Glutamatergic neuron (in vitro differentiated cells): ENCODE measurements at regions not wholly inside any gene's neighbourhood (a gene's known extent, or its start where the extent isn't known, plus 50 kb on each side); places are given as distances from the start of the nearest gene placed in this dataset.

ENCODE experiments used
- DNase-seq: peaks from one replicate; pipeline ENCODE4 v3.0.0; 2022
- H3K27ac Mint-ChIP-seq: one replicate; pipeline ENCODE4 v1.8.0; 2020; ENCODE audit warnings: mild to moderate bottlenecking, mixed read lengths, inconsistent platforms; ENCODE audit not compliant: unreplicated experiment
- H3K27me3 Mint-ChIP-seq: one replicate; pipeline ENCODE4 v1.8.0; 2020; ENCODE audit warnings: mild to moderate bottlenecking, moderate library complexity, mixed read lengths, inconsistent platforms; ENCODE audit not compliant: unreplicated experiment
- H3K36me3 Mint-ChIP-seq: one replicate; pipeline ENCODE4 v1.8.0; 2020; ENCODE audit warnings: mild to moderate bottlenecking, mixed read lengths, inconsistent platforms; ENCODE audit not compliant: unreplicated experiment
- H3K4me1 Mint-ChIP-seq: one replicate; pipeline ENCODE4 v1.8.0; 2020; ENCODE audit warnings: mild to moderate bottlenecking, low read depth, mixed read lengths, inconsistent platforms; ENCODE audit not compliant: unreplicated experiment
- H3K4me3 Mint-ChIP-seq: one replicate; pipeline ENCODE4 v1.8.0; 2020; ENCODE audit warnings: mild to moderate bottlenecking, mixed read lengths, inconsistent platforms; ENCODE audit not compliant: unreplicated experiment
- H3K9me3 Mint-ChIP-seq: one replicate; pipeline ENCODE4 v1.8.0; 2020; ENCODE audit warnings: mild to moderate bottlenecking, moderate library complexity, mixed read lengths, inconsistent platforms; ENCODE audit not compliant: unreplicated experiment
- TF ChIP-seq, protein P1 (sequence below): fragments of 200-600 bp; sonication (generic); IDR thresholded peaks from one replicate; pipeline ENCODE4 v1.5.0; 2021; ENCODE audit not compliant: partially characterized antibody, unreplicated experiment

DNA sequence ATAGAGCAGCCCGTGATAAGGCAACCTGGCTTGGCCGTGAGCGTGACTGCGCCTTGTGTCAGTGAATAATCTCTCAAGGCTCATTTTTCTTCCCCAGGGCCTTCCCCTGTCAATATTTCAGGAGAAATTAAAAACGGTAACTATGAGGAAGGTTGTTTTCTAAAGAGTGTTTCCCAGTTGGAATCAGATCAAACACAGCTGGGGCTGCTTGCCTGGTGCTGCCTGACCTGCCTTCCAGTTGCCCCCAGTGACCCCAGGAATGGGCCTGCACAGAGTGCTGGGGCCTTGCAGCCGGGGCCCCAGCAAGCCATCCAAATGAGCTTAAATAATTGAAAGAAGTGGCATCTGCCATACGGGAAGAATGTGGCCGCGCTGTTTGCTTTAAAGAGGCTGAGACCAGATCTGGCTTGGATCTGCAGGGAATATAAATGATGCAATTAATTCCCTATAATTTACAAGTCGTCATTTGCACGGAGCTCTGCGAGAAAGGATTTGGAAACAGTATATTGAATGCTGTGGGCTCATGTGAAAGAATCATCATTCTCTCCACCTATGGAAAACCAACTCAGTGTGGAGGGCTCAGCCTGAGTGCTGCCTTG, 203.9 kb downstream of the C1orf94 start:
- no peaks in the 10 kb centered on the region for H3K27me3 Mint-ChIP-seq
- H3K27ac Mint-ChIP-seq = no peak overlapping the region
- peaks cover 5% of the 10 kb centered on the region for H3K4me1 Mint-ChIP-seq
- TF ChIP-seq, protein P1, sequence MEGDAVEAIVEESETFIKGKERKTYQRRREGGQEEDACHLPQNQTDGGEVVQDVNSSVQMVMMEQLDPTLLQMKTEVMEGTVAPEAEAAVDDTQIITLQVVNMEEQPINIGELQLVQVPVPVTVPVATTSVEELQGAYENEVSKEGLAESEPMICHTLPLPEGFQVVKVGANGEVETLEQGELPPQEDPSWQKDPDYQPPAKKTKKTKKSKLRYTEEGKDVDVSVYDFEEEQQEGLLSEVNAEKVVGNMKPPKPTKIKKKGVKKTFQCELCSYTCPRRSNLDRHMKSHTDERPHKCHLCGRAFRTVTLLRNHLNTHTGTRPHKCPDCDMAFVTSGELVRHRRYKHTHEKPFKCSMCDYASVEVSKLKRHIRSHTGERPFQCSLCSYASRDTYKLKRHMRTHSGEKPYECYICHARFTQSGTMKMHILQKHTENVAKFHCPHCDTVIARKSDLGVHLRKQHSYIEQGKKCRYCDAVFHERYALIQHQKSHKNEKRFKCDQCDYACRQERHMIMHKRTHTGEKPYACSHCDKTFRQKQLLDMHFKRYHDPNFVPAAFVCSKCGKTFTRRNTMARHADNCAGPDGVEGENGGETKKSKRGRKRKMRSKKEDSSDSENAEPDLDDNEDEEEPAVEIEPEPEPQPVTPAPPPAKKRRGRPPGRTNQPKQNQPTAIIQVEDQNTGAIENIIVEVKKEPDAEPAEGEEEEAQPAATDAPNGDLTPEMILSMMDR = no peak
- H3K36me3 Mint-ChIP-seq = no peaks in the 10 kb centered on the region
- DNase-seq = no peak
- H3K9me3 Mint-ChIP-seq = no peaks in the 10 kb centered on the region
- no peak overlapping the region for H3K4me3 Mint-ChIP-seq

DNA sequence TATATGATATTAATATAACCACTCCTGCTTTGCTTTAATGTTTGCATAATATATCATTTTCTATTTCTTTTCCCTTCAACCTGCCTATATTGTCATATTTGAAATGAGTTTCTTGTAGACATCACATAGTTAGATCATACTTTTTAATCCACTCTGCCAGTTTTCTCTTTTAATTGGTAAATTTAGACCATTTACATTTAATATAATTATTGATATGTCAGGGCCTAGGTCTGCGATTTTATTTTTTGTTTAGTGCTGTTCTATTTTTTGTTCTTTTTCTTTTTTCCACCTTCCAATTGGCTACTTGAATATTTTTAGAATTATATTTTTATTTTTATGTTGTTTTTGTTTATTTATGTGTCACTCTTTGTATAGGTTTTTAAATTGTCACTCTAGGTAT, 213.3 kb downstream of the C1orf94 start:
- Mint-ChIP-seq H3K27me3 (no peaks in the 10 kb centered on the region), H3K27ac (no peak overlapping the region), H3K36me3 (peaks cover 4% of the 10 kb centered on the region), H3K4me3 (no peak overlapping the region), H3K9me3 (no peaks in the 10 kb centered on the region), H3K4me1 (no peaks in the 10 kb centered on the region)
- TF ChIP-seq, protein P1 = no peak
- DNase-seq = no peak

GRCh38 chr1:34396042-34396441, 219.3 kb downstream of the C1orf94 start:
- H3K4me3 Mint-ChIP-seq = no peak overlapping the region
- DNase-seq = no peak
- H3K27ac Mint-ChIP-seq = peak overlapping the region; percentile 31

DNA sequence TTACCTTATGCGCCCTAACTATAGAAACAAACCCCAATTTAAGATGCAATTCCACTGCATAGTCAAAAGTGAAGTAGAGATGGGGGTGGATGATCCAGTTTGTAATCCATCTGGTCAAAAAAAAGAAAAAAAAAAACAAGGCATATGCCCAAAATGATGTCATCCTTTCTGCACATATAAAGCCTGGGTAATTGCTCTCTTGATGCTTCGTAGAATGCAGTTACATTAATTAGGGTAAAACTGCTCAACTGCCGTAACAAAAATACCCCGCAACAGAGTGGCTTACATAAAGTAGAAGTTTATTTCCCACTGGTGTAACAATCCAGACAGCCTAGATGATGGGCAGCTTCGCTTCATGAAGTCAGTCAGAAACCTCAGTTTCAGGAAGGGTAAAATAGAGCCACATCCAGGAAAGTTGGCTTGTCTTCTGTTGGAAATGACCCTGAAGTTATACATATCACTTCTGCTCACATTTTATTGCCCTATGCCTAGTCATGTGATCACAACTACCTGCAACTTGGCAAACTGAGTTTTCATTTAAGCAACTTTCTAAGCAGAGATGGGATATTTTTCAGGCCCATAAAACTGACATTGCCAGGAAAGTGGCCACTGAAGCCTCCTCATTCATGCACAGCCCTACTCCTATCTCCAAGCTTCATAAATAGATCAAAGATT, 221.7 kb downstream of the C1orf94 start:
- no peak for DNase-seq
- Mint-ChIP-seq H3K9me3 (no peaks in the 10 kb centered on the region), H3K27me3 (no peaks in the 10 kb centered on the region), H3K4me3 (no peak overlapping the region), H3K27ac (no peak overlapping the region), H3K4me1 (peaks cover 2% of the 10 kb centered on the region), H3K36me3 (no peaks in the 10 kb centered on the region)
- TF ChIP-seq, protein P1 = no peak

More at GRCh38 chr1:34396042-34396441, 219.3 kb downstream of the C1orf94 start:
- no peaks in the 10 kb centered on the region for H3K9me3 Mint-ChIP-seq
- TF ChIP-seq, protein P1 = no peak
- no peaks in the 10 kb centered on the region for H3K27me3 Mint-ChIP-seq
- H3K36me3 Mint-ChIP-seq = no peaks in the 10 kb centered on the region
- peaks cover 2% of the 10 kb centered on the region for H3K4me1 Mint-ChIP-seq

DNA sequence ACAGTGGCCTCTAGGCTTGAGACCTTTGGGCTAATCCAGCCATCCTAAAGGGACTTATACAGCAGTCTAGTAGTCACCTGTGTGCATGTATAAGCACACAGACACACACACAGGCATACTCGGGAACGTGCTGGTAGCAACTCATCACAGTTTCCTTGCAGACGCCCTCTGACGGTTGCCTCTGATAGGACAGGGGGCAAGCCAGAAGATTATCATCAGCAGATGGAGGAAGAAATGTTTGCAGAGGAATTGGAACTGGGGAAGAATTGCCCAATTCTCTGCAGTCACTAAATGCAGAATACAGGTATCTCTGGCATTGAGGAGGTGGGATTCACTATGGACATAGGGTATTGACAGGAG, 222.2 kb downstream of the C1orf94 start:
- H3K4me1 Mint-ChIP-seq = peaks cover 2% of the 10 kb centered on the region
- TF ChIP-seq, protein P1 = peak; percentile 11
- no peaks in the 10 kb centered on the region for H3K9me3 Mint-ChIP-seq
- no peak for DNase-seq
- no peak overlapping the region for H3K4me3 Mint-ChIP-seq
- no peak overlapping the region for H3K27ac Mint-ChIP-seq
- no peaks in the 10 kb centered on the region for H3K36me3 Mint-ChIP-seq
- no peaks in the 10 kb centered on the region for H3K27me3 Mint-ChIP-seq
